Chondrocyte (in vitro differentiated cells): ENCODE measurements at regions not wholly inside any gene's neighbourhood (a gene's known extent, or its start where the extent isn't known, plus 50 kb on each side); places are given as distances from the start of the nearest gene placed in this dataset.

Source experiments
- DNase-seq: peaks from one replicate; pipeline ENCODE4 v3.0.0; 2021; ENCODE audit warnings: mixed read lengths, low spot score
- H3K27ac Mint-ChIP-seq: one replicate; pipeline ENCODE4 v1.8.0; 2021; ENCODE audit warnings: mild to moderate bottlenecking, moderate library complexity, mixed read lengths; ENCODE audit not compliant: unreplicated experiment
- H3K27me3 Mint-ChIP-seq: 2 replicates; pipeline ENCODE4 v1.8.0; 2021; ENCODE audit warnings: low read depth, mixed read lengths
- H3K36me3 Mint-ChIP-seq: 2 replicates; pipeline ENCODE4 v1.8.0; 2021; ENCODE audit warnings: low read depth, mixed read lengths
- H3K4me1 Mint-ChIP-seq: 2 replicates; pipeline ENCODE4 v1.8.0; 2021; ENCODE audit warnings: low read depth, mild to moderate bottlenecking, mixed read lengths
- H3K4me3 Mint-ChIP-seq: one replicate; pipeline ENCODE4 v1.8.0; 2021; ENCODE audit warnings: mild to moderate bottlenecking, moderate library complexity, mixed read lengths; ENCODE audit not compliant: unreplicated experiment
- H3K9me3 Mint-ChIP-seq: 2 replicates; pipeline ENCODE4 v1.8.0; 2021; ENCODE audit warnings: low read depth, mixed read lengths
- CTCF ChIP-seq: fragments of 200-600 bp; sonication (generic); IDR thresholded peaks from 2 replicates; pipeline ENCODE4 v1.5.0; 2021; ENCODE audit warnings: antibody characterized with exemption, mild to moderate bottlenecking, moderate library complexity

- Mint-ChIP-seq H3K27ac (no peak overlapping the region), H3K27me3 (peaks cover 4% of the 10 kb centered on the region), H3K4me1 (no peaks in the 10 kb centered on the region), H3K9me3 (no peaks in the 10 kb centered on the region), H3K36me3 (no peaks in the 10 kb centered on the region), H3K4me3 (no peak overlapping the region)
- no peak for TF ChIP-seq CTCF
- DNase-seq, result no peak
Observed at GRCh38 chr4:36753048-36753447, 471.6 kb downstream of the DTHD1 start.

GRCh38 chr4:36757580-36758311 lies 476.3 kb downstream of the DTHD1 start:
- H3K9me3 Mint-ChIP-seq, result no peaks in the 10 kb centered on the region
- no peak for DNase-seq
- peaks cover 2% of the 10 kb centered on the region for H3K27me3 Mint-ChIP-seq
- no peak overlapping the region for H3K4me3 Mint-ChIP-seq
- H3K36me3 Mint-ChIP-seq, result no peaks in the 10 kb centered on the region
- H3K4me1 Mint-ChIP-seq, result no peaks in the 10 kb centered on the region
- no peak overlapping the region for H3K27ac Mint-ChIP-seq
- TF ChIP-seq CTCF, result no peak

- no peak for TF ChIP-seq CTCF
- no peak for DNase-seq
- Mint-ChIP-seq H3K4me3 (no peak overlapping the region), H3K27me3 (peaks cover 2% of the 10 kb centered on the region), H3K36me3 (no peaks in the 10 kb centered on the region), H3K4me1 (no peaks in the 10 kb centered on the region), H3K9me3 (no peaks in the 10 kb centered on the region), H3K27ac (no peak overlapping the region)
Observed at GRCh38 chr4:36758312-36759178, 477.1 kb downstream of the DTHD1 start.

- Mint-ChIP-seq H3K9me3 (no peaks in the 10 kb centered on the region), H3K36me3 (no peaks in the 10 kb centered on the region), H3K27me3 (peaks cover 4% of the 10 kb centered on the region), H3K4me3 (no peak overlapping the region), H3K27ac (no peak overlapping the region), H3K4me1 (no peaks in the 10 kb centered on the region)
- DNase-seq, result no peak
- no peak for TF ChIP-seq CTCF
Observed at GRCh38 chr4:36761607-36762006, 480.2 kb downstream of the DTHD1 start.

- peaks cover 2% of the 10 kb centered on the region for H3K27me3 Mint-ChIP-seq
- H3K4me1 Mint-ChIP-seq, result no peaks in the 10 kb centered on the region
- H3K36me3 Mint-ChIP-seq, result no peaks in the 10 kb centered on the region
- DNase-seq, result no peak
- H3K9me3 Mint-ChIP-seq, result no peaks in the 10 kb centered on the region
- no peak overlapping the region for H3K4me3 Mint-ChIP-seq
- no peak overlapping the region for H3K27ac Mint-ChIP-seq
- no peak for TF ChIP-seq CTCF
Observed at GRCh38 chr4:36763814-36764213, 480.7 kb upstream of the NWD2 start.
